Adrenal gland (tissue), 9 donors: ENCODE measurements at regions not wholly inside any gene's neighbourhood (a gene's known extent, or its start where the extent isn't known, plus 50 kb on each side); places are given as distances from the start of the nearest gene placed in this dataset.
A peak's percentile ranks its signal among the peaks of the same experiment; 100 is the strongest.

ENCODE experiments used
- DNase-seq, 7 donors: peaks; one replicate each; pipeline ENCODE4 v3.0.0-alpha.2; 2019 to 2020
- H3K27ac ChIP-seq, 5 donors: fragments of 200-600 bp; sonication (generic) in 4 of 5; 1 replicate in 3 of 5; 2 replicates in 2 of 5; pipeline versions ENCODE4 v1.5.1 to v1.8.0; 2016 to 2020; ENCODE audit warnings: mild to moderate bottlenecking in 1 of 5
- H3K27me3 ChIP-seq: fragments of 200-600 bp; 2 replicates; pipeline ENCODE4 v1.8.0; 2021
- H3K36me3 ChIP-seq, 2 donors: fragments of 200-600 bp; replicated peaks in 1 of 2; 1 replicate in 1 of 2; 2 replicates in 1 of 2; pipeline versions ENCODE4 v1.5.1 to v1.8.0; 2018 to 2022
- H3K4me1 ChIP-seq, 2 donors: fragments of 200-600 bp; replicated peaks in 1 of 2; 1 replicate in 1 of 2; 2 replicates in 1 of 2; pipeline versions ENCODE4 v1.5.1 to v1.8.0; 2018 to 2021
- H3K4me3 ChIP-seq, 4 donors: fragments of 200-600 bp; sonication (generic) in 3 of 4; one replicate each; pipeline ENCODE4 v1.5.1; 2016 to 2018
- H3K9me3 ChIP-seq, 3 donors: fragments of 200-600 bp; sonication (generic) in 1 of 3; replicated peaks in 1 of 3; 1 replicate in 2 of 3; 2 replicates in 1 of 3; pipeline versions ENCODE4 v1.5.1 to v1.8.0; 2016 to 2021
- CTCF ChIP-seq, 6 experiments: fragments of 450-650 bp in 4 of 6; fragments of 200-600 bp in 2 of 6; sonication (generic) in 1 of 6; IDR thresholded peaks; 1 replicate in 5 of 6; 2 replicates in 1 of 6; pipeline versions ENCODE4 v1.5.1 to v1.8.0; 2016 to 2021; ENCODE audit warnings: antibody characterized with exemption in 6 of 6, mild to moderate bottlenecking in 2 of 6, moderate library complexity in 1 of 6
- POLR2A ChIP-seq, 2 donors: fragments of 450-650 bp; IDR thresholded peaks; one replicate each; pipeline ENCODE4 v1.6.1; 2017; ENCODE audit warnings: antibody characterized with exemption in 2 of 2, mild to moderate bottlenecking in 2 of 2, moderate library complexity in 1 of 2
- WGBS, 4 donors: extraction: QIAGEN DNeasy Blood & Tissue Kit in 2 of 4; methylation state at CpG; one replicate each; pipeline versions ENCODE4 v1.1.5 to v1.1.7; 2013 to 2017; 5-methylcytosine and 5-hydroxymethylcytosine counted together
- intact Hi-C, 2 donors: fragments of 100-400 bp; cut with DNase I; formaldehyde crosslinking; loops; one replicate each; pipeline versions ENCODE4 v1.14.1 to v1.15.0; 2022 to 2023
- donor health status: healthy with polysubstance abuse.
- donor health status: Bipolar disorder and iron deficiency.
- donor health status: DM: yes; HTN: yes; CAD: no.
- donor health status: DM: no; HTN: no; CAD: no.
- donor health status: DM: no; HTN: no; CAD: no.

GRCh38 chr21:17911628-17912027, 92.5 kb upstream of the C21orf91 start:
- Histone ChIP-seq H3K4me3 (no peak overlapping the region), H3K9me3 (no peaks in the 10 kb centered on the region), H3K4me1 (no peaks in the 10 kb centered on the region), H3K27me3 (no peaks in the 10 kb centered on the region), H3K36me3 (no peaks in the 10 kb centered on the region), H3K27ac (no peak overlapping the region)
- TF ChIP-seq POLR2A (IDR thresholded peaks at IDR 0.05) (no peak), CTCF (IDR thresholded peaks at IDR 0.05) (no peak)
- intact Hi-C loops, result no loop called here
- DNase-seq, result no peak
- 70 to 79% (median 73%) methylated on average over 3 of the region's 3 CpGs for WGBS, 4 donors

GRCh38 chr21:17903929-17904639, 84.9 kb upstream of the C21orf91 start:
- Histone ChIP-seq H3K9me3 (no peaks in the 10 kb centered on the region), H3K4me1 (no peaks in the 10 kb centered on the region), H3K27ac (no peak overlapping the region), H3K4me3 (no peak overlapping the region), H3K36me3 (no peaks in the 10 kb centered on the region), H3K27me3 (no peaks in the 10 kb centered on the region)
- DNase-seq, result no peak
- intact Hi-C loops, result loop anchor here (2.0 to 5.0 kb wide), 2 partner anchors 223 to 232 kb away; no protein-coding TSS in a partner anchor
- 67 to 79% (median 77%) methylated on average over 10 of the region's 10 CpGs for WGBS, 4 donors
- TF ChIP-seq POLR2A (IDR thresholded peaks at IDR 0.05) (no peak), CTCF (IDR thresholded peaks at IDR 0.05) (no peak)

GRCh38 chr21:17903029-17903806, 84.1 kb upstream of the C21orf91 start:
- DNase-seq, result no peak
- H3K4me3 ChIP-seq, result no peak overlapping the region
- no peak overlapping the region for H3K27ac ChIP-seq
- H3K9me3 ChIP-seq, result no peaks in the 10 kb centered on the region
- no peaks in the 10 kb centered on the region for H3K36me3 ChIP-seq
- no peaks in the 10 kb centered on the region for H3K27me3 ChIP-seq
- TF ChIP-seq CTCF (IDR thresholded peaks at IDR 0.05) (peak; percentile 15 to 52 (median 33)), POLR2A (IDR thresholded peaks at IDR 0.05) (no peak)
- intact Hi-C loops, result loop anchor here (2.0 to 5.0 kb wide), 2 partner anchors 222 to 231 kb away; no protein-coding TSS in a partner anchor
- H3K4me1 ChIP-seq, result no peaks in the 10 kb centered on the region
- WGBS, 4 donors, result 54 to 61% (median 60%) methylated on average over 4 of the region's 4 CpGs

GRCh38 chr21:17901458-17902079, 82.4 kb upstream of the C21orf91 start:
- intact Hi-C loops, result loop anchor here (2.0 to 5.0 kb wide), 2 partner anchors 221 to 229 kb away; no protein-coding TSS in a partner anchor
- Histone ChIP-seq H3K27ac (no peak overlapping the region), H3K27me3 (no peaks in the 10 kb centered on the region), H3K4me1 (no peaks in the 10 kb centered on the region), H3K4me3 (no peak overlapping the region), H3K36me3 (no peaks in the 10 kb centered on the region), H3K9me3 (no peaks in the 10 kb centered on the region)
- WGBS, 4 donors, result 74 to 82% (median 76%) methylated on average over 9 to 10 of the region's 10 CpGs
- TF ChIP-seq CTCF (IDR thresholded peaks at IDR 0.05) (no peak), POLR2A (IDR thresholded peaks at IDR 0.05) (no peak)
- no peak for DNase-seq
